K562 (cell line): ENCODE measurements at regions not wholly inside any gene's neighbourhood (a gene's known extent, or its start where the extent isn't known, plus 50 kb on each side); places are given as distances from the start of the nearest gene placed in this dataset.

ENCODE experiments used
- CCAR2 ChIP-seq: fragments of 200-400 bp; formaldehyde crosslinking; IDR thresholded peaks from 2 replicates; pipeline ENCODE4 v1.6.1; 2017; ENCODE audit warnings: mild to moderate bottlenecking, low read depth, low read length
- ELF4 ChIP-seq: fragments of 450-650 bp; formaldehyde crosslinking; IDR thresholded peaks from 2 replicates; pipeline ENCODE4 v1.4.0; 2022; ENCODE audit warnings: missing genetic modification characterization
- HIVEP1 ChIP-seq: fragments of 250-450 bp; sonication (Bioruptor Pico); IDR thresholded peaks from 2 replicates; pipeline ENCODE4 v1.4.0; 2020; ENCODE audit warnings: mild to moderate bottlenecking
- TF ChIP-seq, protein P1 (sequence below): fragments of 450-650 bp; IDR thresholded peaks from 2 replicates; pipeline ENCODE4 v1.6.1; 2016; ENCODE audit warnings: low read depth
- TF ChIP-seq, protein P2 (sequence below): IDR thresholded peaks from 2 replicates; pipeline ENCODE4 v1.6.1; 2016; ENCODE audit warnings: missing genetic modification characterization, missing compliant biosample characterization

DNA sequence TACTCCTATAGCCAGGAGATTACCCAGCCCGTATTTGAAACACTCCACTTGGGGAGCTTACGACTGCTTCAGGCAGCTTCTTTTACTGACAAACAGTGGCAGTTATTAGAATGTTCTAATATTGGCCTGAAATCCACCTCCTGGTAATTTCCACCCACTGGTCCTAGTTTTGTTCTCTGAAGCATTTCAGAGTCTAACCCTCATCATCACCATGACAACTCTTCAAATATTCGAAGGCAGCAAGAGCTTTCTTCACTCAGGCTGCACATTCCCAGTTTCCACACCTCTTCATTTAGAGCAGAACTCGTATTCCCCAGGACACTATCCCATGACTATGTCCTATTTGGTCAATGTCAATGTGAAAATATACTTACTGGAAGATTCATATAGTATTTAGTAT lies 325.6 kb downstream of the UBE3D start (continued):
- TF ChIP-seq, protein P1, sequence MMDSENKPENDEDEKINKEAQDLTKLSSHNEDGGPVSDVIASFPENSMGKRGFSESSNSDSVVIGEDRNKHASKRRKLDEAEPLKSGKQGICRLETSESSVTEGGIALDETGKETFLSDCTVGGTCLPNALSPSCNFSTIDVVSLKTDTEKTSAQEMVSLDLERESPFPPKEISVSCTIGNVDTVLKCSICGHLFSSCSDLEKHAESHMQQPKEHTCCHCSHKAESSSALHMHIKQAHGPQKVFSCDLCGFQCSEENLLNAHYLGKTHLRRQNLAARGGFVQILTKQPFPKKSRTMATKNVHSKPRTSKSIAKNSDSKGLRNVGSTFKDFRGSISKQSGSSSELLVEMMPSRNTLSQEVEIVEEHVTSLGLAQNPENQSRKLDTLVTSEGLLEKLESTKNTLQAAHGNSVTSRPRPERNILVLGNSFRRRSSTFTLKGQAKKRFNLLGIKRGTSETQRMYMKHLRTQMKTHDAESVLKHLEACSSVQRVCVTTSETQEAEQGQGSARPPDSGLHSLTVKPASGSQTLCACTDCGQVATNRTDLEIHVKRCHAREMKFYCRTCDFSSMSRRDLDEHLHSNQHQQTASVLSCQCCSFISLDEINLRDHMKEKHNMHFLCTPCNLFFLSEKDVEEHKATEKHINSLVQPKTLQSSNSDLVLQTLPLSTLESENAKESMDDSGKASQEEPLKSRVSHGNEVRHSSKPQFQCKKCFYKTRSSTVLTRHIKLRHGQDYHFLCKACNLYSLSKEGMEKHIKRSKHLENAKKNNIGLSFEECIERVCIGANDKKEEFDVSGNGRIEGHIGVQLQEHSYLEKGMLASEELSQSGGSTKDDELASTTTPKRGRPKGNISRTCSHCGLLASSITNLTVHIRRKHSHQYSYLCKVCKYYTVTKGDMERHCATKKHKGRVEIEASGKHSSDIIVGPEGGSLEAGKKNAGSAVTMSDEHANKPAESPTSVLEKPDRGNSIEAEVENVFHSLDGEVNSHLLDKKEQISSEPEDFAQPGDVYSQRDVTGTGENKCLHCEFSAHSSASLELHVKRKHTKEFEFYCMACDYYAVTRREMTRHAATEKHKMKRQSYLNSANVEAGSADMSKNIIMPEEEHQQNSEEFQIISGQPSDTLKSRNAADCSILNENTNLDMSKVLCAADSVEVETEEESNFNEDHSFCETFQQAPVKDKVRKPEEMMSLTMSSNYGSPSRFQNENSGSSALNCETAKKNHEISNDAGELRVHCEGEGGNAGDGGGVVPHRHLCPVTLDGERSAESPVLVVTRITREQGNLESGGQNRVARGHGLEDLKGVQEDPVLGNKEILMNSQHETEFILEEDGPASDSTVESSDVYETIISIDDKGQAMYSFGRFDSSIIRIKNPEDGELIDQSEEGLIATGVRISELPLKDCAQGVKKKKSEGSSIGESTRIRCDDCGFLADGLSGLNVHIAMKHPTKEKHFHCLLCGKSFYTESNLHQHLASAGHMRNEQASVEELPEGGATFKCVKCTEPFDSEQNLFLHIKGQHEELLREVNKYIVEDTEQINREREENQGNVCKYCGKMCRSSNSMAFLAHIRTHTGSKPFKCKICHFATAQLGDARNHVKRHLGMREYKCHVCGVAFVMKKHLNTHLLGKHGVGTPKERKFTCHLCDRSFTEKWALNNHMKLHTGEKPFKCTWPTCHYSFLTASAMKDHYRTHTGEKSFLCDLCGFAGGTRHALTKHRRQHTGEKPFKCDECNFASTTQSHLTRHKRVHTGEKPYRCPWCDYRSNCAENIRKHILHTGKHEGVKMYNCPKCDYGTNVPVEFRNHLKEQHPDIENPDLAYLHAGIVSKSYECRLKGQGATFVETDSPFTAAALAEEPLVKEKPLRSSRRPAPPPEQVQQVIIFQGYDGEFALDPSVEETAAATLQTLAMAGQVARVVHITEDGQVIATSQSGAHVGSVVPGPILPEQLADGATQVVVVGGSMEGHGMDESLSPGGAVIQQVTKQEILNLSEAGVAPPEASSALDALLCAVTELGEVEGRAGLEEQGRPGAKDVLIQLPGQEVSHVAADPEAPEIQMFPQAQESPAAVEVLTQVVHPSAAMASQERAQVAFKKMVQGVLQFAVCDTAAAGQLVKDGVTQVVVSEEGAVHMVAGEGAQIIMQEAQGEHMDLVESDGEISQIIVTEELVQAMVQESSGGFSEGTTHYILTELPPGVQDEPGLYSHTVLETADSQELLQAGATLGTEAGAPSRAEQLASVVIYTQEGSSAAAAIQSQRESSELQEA: no peak
- TF ChIP-seq HIVEP1 (CRISPR knock-in tag): no peak
- TF ChIP-seq, protein P2, sequence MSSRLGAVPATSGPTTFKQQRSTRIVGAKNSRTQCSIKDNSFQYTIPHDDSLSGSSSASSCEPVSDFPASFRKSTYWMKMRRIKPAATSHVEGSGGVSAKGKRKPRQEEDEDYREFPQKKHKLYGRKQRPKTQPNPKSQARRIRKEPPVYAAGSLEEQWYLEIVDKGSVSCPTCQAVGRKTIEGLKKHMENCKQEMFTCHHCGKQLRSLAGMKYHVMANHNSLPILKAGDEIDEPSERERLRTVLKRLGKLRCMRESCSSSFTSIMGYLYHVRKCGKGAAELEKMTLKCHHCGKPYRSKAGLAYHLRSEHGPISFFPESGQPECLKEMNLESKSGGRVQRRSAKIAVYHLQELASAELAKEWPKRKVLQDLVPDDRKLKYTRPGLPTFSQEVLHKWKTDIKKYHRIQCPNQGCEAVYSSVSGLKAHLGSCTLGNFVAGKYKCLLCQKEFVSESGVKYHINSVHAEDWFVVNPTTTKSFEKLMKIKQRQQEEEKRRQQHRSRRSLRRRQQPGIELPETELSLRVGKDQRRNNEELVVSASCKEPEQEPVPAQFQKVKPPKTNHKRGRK (tag): no peak
- TF ChIP-seq CCAR2: no peak
- TF ChIP-seq ELF4 (CRISPR knock-in tag): no peak
